Vagina (tissue), 2 donors: ENCODE measurements at regions not wholly inside any gene's neighbourhood (a gene's known extent, or its start where the extent isn't known, plus 50 kb on each side); places are given as distances from the start of the nearest gene placed in this dataset.

Experiments used
- DNase-seq, 2 donors: peaks; one replicate each; pipeline ENCODE4 v3.0.0-alpha.2; 2017; ENCODE audit errors: extremely low spot score in 2 of 2
- H3K27ac ChIP-seq: fragments of 200-600 bp; sonication (generic); one replicate; pipeline ENCODE4 v1.5.1; 2019
- H3K27me3 ChIP-seq: fragments of 200-600 bp; sonication (generic); one replicate; pipeline ENCODE4 v1.5.1; 2019
- H3K36me3 ChIP-seq, 2 donors: fragments of 200-600 bp; sonication (generic); one replicate each; pipeline ENCODE4 v1.5.1; 2017 to 2019
- H3K4me1 ChIP-seq: fragments of 200-600 bp; sonication (generic); one replicate; pipeline ENCODE4 v1.5.1; 2019
- H3K4me3 ChIP-seq, 2 donors: fragments of 200-600 bp; sonication (generic); 1 replicate in 1 of 2; 2 replicates in 1 of 2; pipeline ENCODE4 v1.5.1; 2016 to 2019
- H3K9me3 ChIP-seq: fragments of 200-600 bp; sonication (generic); one replicate; pipeline ENCODE4 v1.5.1; 2019
- CTCF ChIP-seq, 3 experiments: fragments of 450-650 bp in 2 of 3; fragments of 200-600 bp in 1 of 3; sonication (generic) in 1 of 3; IDR thresholded peaks; one replicate each; pipeline ENCODE4 v1.5.1; 2017 to 2019; ENCODE audit warnings: antibody characterized with exemption in 3 of 3, mild to moderate bottlenecking in 2 of 3, moderate library complexity in 2 of 3
- POLR2A ChIP-seq, 2 donors: fragments of 450-650 bp; IDR thresholded peaks; one replicate each; pipeline ENCODE4 v1.6.1; 2017; ENCODE audit warnings: antibody characterized with exemption in 2 of 2, mild to moderate bottlenecking in 2 of 2, moderate library complexity in 2 of 2
- POLR2AphosphoS5 ChIP-seq, 2 donors: sonication (generic); formaldehyde crosslinking; IDR thresholded peaks; one replicate each; pipeline ENCODE4 v1.9.0; 2017; ENCODE audit warnings: antibody characterized with exemption in 2 of 2, mild to moderate bottlenecking in 2 of 2, low read depth in 1 of 2; ENCODE audit not compliant: insufficient read depth in 1 of 2
- intact Hi-C: fragments of 100-400 bp; cut with DNase I; formaldehyde crosslinking; loops from one replicate; pipeline ENCODE4 v1.15.1; 2023

- intact Hi-C loops: no loop called here
- no peak overlapping the region for H3K4me3 ChIP-seq
- no peak for DNase-seq
- no peak overlapping the region for H3K27ac ChIP-seq
- no peaks in the 10 kb centered on the region for H3K27me3 ChIP-seq
- no peaks in the 10 kb centered on the region for H3K4me1 ChIP-seq
- no peaks in the 10 kb centered on the region for H3K9me3 ChIP-seq
- TF ChIP-seq CTCF (IDR thresholded peaks at IDR 0.05) (no peak), POLR2AphosphoS5 (IDR thresholded peaks at IDR 0.05; ENCODE audit: insufficient read depth in 1 of 2, low read depth in 1 of 2) (no peak), POLR2A (IDR thresholded peaks at IDR 0.05) (no peak)
- no peaks in the 10 kb centered on the region for H3K36me3 ChIP-seq
These were observed 240.5 kb upstream of the IRX1 start for GRCh38 chr5:3355126-3355525.

DNA sequence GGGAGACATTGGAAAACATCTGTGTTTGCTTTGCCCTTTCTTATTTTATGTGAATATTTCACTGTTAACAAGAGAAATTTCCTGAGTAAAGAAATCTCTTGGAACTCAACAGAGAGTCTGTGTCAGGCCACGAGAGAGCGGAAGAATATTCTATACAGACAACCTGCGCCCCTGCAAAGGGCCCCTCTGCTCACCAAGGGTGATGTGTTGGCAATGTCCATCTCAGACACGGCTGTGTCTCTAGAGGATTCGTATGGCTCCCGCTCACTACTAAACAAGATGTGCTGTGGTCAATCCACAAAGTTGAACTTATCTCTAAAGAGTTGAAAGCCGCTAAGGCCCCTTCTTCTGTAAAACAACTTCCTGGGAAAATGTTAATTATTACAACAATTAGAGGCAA, 241.0 kb upstream of the IRX1 start:
- TF ChIP-seq CTCF (IDR thresholded peaks at IDR 0.05) (no peak), POLR2A (IDR thresholded peaks at IDR 0.05) (no peak), POLR2AphosphoS5 (IDR thresholded peaks at IDR 0.05; ENCODE audit: insufficient read depth in 1 of 2, low read depth in 1 of 2) (no peak)

DNA sequence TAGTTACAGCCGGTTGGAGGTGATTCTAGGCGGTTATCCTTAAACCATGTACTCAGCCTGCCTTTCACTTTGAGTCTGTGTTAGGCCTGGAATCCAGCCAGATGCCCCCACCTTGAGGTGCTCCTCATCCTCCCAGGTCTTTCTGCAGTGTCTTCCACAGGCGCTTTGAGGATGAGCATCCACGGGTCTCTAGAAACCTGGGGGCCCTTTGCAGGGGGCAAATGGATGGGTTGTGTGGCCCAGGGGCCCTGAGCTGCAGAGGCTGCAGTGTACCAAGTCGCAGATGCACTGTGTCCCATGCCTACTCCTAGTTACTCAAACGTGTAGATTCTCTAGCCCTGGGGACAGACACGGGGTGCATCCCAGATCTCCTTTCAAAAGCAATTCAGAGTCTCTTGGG, 242.1 kb upstream of the IRX1 start:
- Histone ChIP-seq H3K4me3 (no peak overlapping the region), H3K27me3 (no peaks in the 10 kb centered on the region), H3K36me3 (no peaks in the 10 kb centered on the region), H3K27ac (no peak overlapping the region), H3K4me1 (no peaks in the 10 kb centered on the region), H3K9me3 (no peaks in the 10 kb centered on the region)
- DNase-seq: peak in 1 of 2 donors; percentile 79
- intact Hi-C loops: no loop called here
- no peak for TF ChIP-seq POLR2AphosphoS5 (IDR thresholded peaks at IDR 0.05; ENCODE audit: insufficient read depth in 1 of 2, low read depth in 1 of 2)
- TF ChIP-seq CTCF (IDR thresholded peaks at IDR 0.05): no peak
- no peak for TF ChIP-seq POLR2A (IDR thresholded peaks at IDR 0.05)

More for the DNA sequence above, 241.0 kb upstream of the IRX1 start:
- H3K4me1 ChIP-seq: no peaks in the 10 kb centered on the region
- H3K27ac ChIP-seq: no peak overlapping the region
- no peaks in the 10 kb centered on the region for H3K27me3 ChIP-seq
- H3K9me3 ChIP-seq: no peaks in the 10 kb centered on the region
- DNase-seq: peak in 1 of 2 donors; percentile 42
- H3K4me3 ChIP-seq: no peak overlapping the region
- no peaks in the 10 kb centered on the region for H3K36me3 ChIP-seq
- intact Hi-C loops: no loop called here

DNA sequence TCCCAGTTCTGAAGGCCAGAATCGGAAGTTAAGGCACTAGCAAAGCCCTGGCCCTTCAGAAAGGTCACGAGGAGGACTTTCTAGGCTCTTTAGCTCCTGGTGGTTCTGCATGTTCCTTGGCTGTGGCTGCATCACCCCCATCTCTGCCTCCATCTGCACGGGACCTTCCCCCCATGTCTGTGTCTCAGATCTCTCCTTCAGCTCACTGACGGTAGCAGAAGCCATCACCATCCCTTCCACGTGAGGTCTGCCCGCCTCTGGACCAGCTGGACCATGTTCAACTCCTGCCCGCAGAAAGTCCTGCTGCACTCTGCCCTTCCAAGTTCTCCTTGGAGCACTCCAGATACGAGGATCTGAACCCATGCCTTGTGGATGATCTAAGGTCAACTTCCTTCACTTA, 242.9 kb upstream of the IRX1 start:
- intact Hi-C loops: no loop called here
- TF ChIP-seq CTCF (IDR thresholded peaks at IDR 0.05) (no peak), POLR2A (IDR thresholded peaks at IDR 0.05) (no peak), POLR2AphosphoS5 (IDR thresholded peaks at IDR 0.05; ENCODE audit: insufficient read depth in 1 of 2, low read depth in 1 of 2) (no peak)
- peak; percentile 52 to 72 for DNase-seq

DNA sequence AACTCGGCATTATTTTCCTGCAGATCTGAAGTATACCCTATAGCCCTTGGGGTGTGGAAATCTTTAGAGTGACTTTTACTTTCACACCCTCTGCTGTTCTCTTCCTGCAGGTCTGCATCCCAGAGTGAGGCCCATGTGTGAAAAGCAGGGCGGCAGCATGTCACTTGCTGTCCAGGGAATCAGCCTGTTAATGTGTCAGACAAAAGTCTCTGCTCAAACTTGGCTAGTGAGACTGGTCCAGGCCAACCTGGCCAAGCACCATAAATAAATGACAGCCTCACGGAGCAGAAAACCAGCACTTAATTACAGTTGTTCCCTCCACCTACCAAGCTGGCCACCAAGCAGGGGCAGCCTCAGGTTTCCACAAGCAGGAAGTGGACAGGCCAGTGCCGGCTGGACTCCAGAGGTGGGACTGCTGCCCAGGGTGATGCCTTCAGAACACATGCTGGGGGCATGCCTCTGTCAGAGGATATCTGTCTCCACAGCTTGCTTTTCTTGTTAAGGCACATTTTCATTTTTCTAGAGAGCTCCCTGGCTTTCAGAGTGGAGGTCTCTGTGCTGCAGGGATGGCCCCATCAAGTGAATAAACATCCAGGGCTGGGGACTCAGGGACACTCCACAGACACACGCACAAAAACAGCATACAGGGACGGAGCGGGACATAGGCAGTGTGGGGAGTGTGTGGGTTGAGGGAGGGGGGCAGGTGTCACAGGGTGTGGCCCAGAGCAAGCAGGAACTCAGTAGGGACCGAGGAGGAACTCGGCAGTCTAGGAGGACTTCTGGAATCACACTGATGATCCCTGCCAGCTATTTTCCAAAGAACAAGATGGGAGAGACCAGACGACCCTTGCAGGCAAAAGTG, 243.8 kb upstream of the IRX1 start:
- peak; percentile 60 to 72 for DNase-seq
- H3K9me3 ChIP-seq: no peaks in the 10 kb centered on the region
- H3K4me3 ChIP-seq: no peak overlapping the region
- H3K36me3 ChIP-seq: no peaks in the 10 kb centered on the region
- intact Hi-C loops: no loop called here
- H3K4me1 ChIP-seq: no peaks in the 10 kb centered on the region
- H3K27ac ChIP-seq: no peak overlapping the region
- no peaks in the 10 kb centered on the region for H3K27me3 ChIP-seq
- no peak for TF ChIP-seq POLR2A (IDR thresholded peaks at IDR 0.05)

More for the DNA sequence above, 242.9 kb upstream of the IRX1 start:
- no peaks in the 10 kb centered on the region for H3K27me3 ChIP-seq
- H3K27ac ChIP-seq: no peak overlapping the region
- H3K36me3 ChIP-seq: no peaks in the 10 kb centered on the region
- no peaks in the 10 kb centered on the region for H3K9me3 ChIP-seq
- no peak overlapping the region for H3K4me3 ChIP-seq
- H3K4me1 ChIP-seq: no peaks in the 10 kb centered on the region
